Tibial artery (tissue), 4 donors: ENCODE measurements at regions not wholly inside any gene's neighbourhood (a gene's known extent, or its start where the extent isn't known, plus 50 kb on each side); places are given as distances from the start of the nearest gene placed in this dataset.
A peak's percentile ranks its signal among the peaks of the same experiment; 100 is the strongest.
"Not testable (repeated sequence)": the region's sequence is repeated elsewhere in the genome, so short reads cannot be mapped to it uniquely, and the experiment has no call there.

Source experiments
- DNase-seq, 2 donors: peaks; one replicate each; pipeline ENCODE4 v3.0.0-alpha.2; 2019
- H3K27ac ChIP-seq, 2 donors: fragments of 200-600 bp; sonication (generic) in 1 of 2; 1 replicate in 1 of 2; 2 replicates in 1 of 2; pipeline ENCODE4 v1.5.1; 2018 to 2019; ENCODE audit warnings: mild to moderate bottlenecking in 1 of 2
- H3K27me3 ChIP-seq, 2 donors: fragments of 200-600 bp; sonication (generic) in 1 of 2; one replicate each; pipeline versions ENCODE4 v1.5.1 to v1.6.0; 2016 to 2019
- H3K36me3 ChIP-seq, 3 donors: fragments of 200-600 bp; sonication (generic) in 2 of 3; one replicate each; pipeline ENCODE4 v1.5.1; 2016 to 2019; ENCODE audit warnings: mild to moderate bottlenecking in 2 of 3
- H3K4me1 ChIP-seq, 4 donors: fragments of 200-600 bp; sonication (generic) in 2 of 4; 1 replicate in 3 of 4; 2 replicates in 1 of 4; pipeline ENCODE4 v1.5.1; 2016 to 2019
- H3K4me3 ChIP-seq, 2 donors: fragments of 200-600 bp; sonication (generic) in 1 of 2; 1 replicate in 1 of 2; 2 replicates in 1 of 2; pipeline ENCODE4 v1.5.1; 2018 to 2019; ENCODE audit warnings: mild to moderate bottlenecking in 2 of 2
- H3K9me3 ChIP-seq, 3 donors: fragments of 200-600 bp; sonication (generic) in 1 of 3; one replicate each; pipeline ENCODE4 v1.5.1; 2016 to 2019
- intact Hi-C: fragments of 100-400 bp; cut with DNase I; formaldehyde crosslinking; loops from one replicate; pipeline ENCODE4 v1.15.0; 2023; ENCODE audit warnings: low total_unique reads

- H3K4me3 ChIP-seq, H3K4me1 ChIP-seq, H3K9me3 ChIP-seq, H3K36me3 ChIP-seq, intact Hi-C loops, DNase-seq, H3K27me3 ChIP-seq, H3K27ac ChIP-seq: not testable (repeated sequence)
These were observed 88.7 kb downstream of the POTEG start for GRCh38 chr14:19345298-19345911.

GRCh38 chr14:19346074-19346480 lies 88.1 kb downstream of the POTEG start:
- H3K4me3 ChIP-seq, H3K36me3 ChIP-seq, H3K27ac ChIP-seq, H3K4me1 ChIP-seq, H3K27me3 ChIP-seq, intact Hi-C loops, H3K9me3 ChIP-seq: not testable (repeated sequence)
- DNase-seq = peak; percentile 11 to 58

- H3K27me3 ChIP-seq, H3K4me3 ChIP-seq, DNase-seq, H3K9me3 ChIP-seq, intact Hi-C loops, H3K4me1 ChIP-seq, H3K36me3 ChIP-seq, H3K27ac ChIP-seq: not testable (repeated sequence)
These were observed 87.5 kb downstream of the POTEG start for GRCh38 chr14:19346636-19347035.

GRCh38 chr14:19347112-19347511 lies 87.0 kb downstream of the POTEG start:
- H3K27me3 ChIP-seq, intact Hi-C loops, H3K36me3 ChIP-seq, H3K9me3 ChIP-seq, H3K4me1 ChIP-seq, H3K27ac ChIP-seq, H3K4me3 ChIP-seq: not testable (repeated sequence)
- peak in 1 of 2 donors; percentile 6 for DNase-seq
